H1 (cell line): ENCODE measurements at regions not wholly inside any gene's neighbourhood (a gene's known extent, or its start where the extent isn't known, plus 50 kb on each side); places are given as distances from the start of the nearest gene placed in this dataset.

Experiments
- CTCF ChIA-PET: fragments of 300-600 bp; sonication (Branson Sonifier 250); formaldehyde crosslinking; loops from one replicate; lab custom pipeline; 2021; ENCODE audit not compliant: partially characterized antibody; lab: Charles Lee
- POLR2A ChIA-PET: fragments of 300-600 bp; sonication (Branson Sonifier 250); formaldehyde crosslinking; loops from one replicate; lab custom pipeline; 2021; ENCODE audit warnings: inconsistent platforms; ENCODE audit not compliant: partially characterized antibody; lab: Charles Lee
- DNase-seq, 2 experiments: peaks; one replicate each; pipeline versions ENCODE4 v3.0.0 to v3.0.0-alpha.2; 2010 to 2022; ENCODE audit warnings: low spot score in 2 of 2, low read depth in 1 of 2, mixed read lengths in 1 of 2
- FAIRE-seq: peaks from 2 replicates; lab custom pipeline; 2011; peaks lifted over from hg19 to GRCh38; lab: Jason Lieb, UNC
- H2AFZ ChIP-seq: 2 replicates; pipeline ENCODE4 v1.8.1; 2012; ENCODE audit warnings: low read length, inconsistent platforms
- H2AK5ac ChIP-seq: 2 replicates; pipeline ENCODE4 v1.6.1; 2013; ENCODE audit warnings: low read depth, low read length
- H2BK120ac ChIP-seq: replicated peaks from 2 replicates; pipeline ENCODE3; 2013; ENCODE audit warnings: low read depth, low read length, inconsistent platforms
- H2BK12ac ChIP-seq: 2 replicates; pipeline ENCODE4 v1.6.1; 2013; ENCODE audit warnings: low read depth, low read length
- H2BK15ac ChIP-seq: 2 replicates; pipeline ENCODE4 v1.6.1; 2013; ENCODE audit warnings: low read length
- H2BK20ac ChIP-seq: 2 replicates; pipeline ENCODE4 v1.6.1; 2013; ENCODE audit warnings: low read length
- H2BK5ac ChIP-seq: 2 replicates; pipeline ENCODE4 v1.6.1; 2013; ENCODE audit warnings: low read depth, low read length
- H3K14ac ChIP-seq: 2 replicates; pipeline ENCODE4 v1.6.1; 2013; ENCODE audit warnings: inconsistent platforms; ENCODE audit not compliant: insufficient read length
- H3K18ac ChIP-seq: 2 replicates; pipeline ENCODE4 v1.6.1; 2013; ENCODE audit warnings: low read length; ENCODE audit errors: extremely low read depth
- H3K23ac ChIP-seq: 2 replicates; pipeline ENCODE4 v1.6.1; 2013; ENCODE audit warnings: inconsistent platforms; ENCODE audit not compliant: insufficient read length
- H3K23me2 ChIP-seq: 2 replicates; pipeline ENCODE4 v1.6.1; 2013; ENCODE audit warnings: low read depth, low read length
- H3K27ac ChIP-seq: 2 replicates; pipeline ENCODE4 v1.6.1; 2011; ENCODE audit warnings: low read depth, low read length, inconsistent platforms
- H3K27me3 ChIP-seq, 4 experiments: replicated peaks in 1 of 4; 1 replicate in 1 of 4; 2 replicates in 3 of 4; pipeline versions ENCODE4 v1.6.1 to v1.8.1; 2011 to 2013; ENCODE audit warnings: low read length in 3 of 4, mild to moderate bottlenecking in 3 of 4, inconsistent platforms in 2 of 4, mixed read lengths in 2 of 4, moderate library complexity in 1 of 4; ENCODE audit not compliant: control insufficient read depth in 3 of 4, insufficient read depth in 3 of 4; ENCODE audit errors: extremely low read depth in 1 of 4
- H3K36me3 ChIP-seq, 4 experiments: 2 replicates each; pipeline versions ENCODE4 v1.6.1 to v1.8.1; 2011 to 2013; ENCODE audit warnings: mild to moderate bottlenecking in 4 of 4, low read length in 3 of 4, moderate library complexity in 2 of 4, control low read depth in 1 of 4, inconsistent platforms in 1 of 4; ENCODE audit not compliant: insufficient read depth in 4 of 4, control insufficient read depth in 2 of 4
- H3K4ac ChIP-seq: replicated peaks from 2 replicates; pipeline ENCODE3; 2013; ENCODE audit warnings: low read length, low read depth, mixed read lengths, inconsistent platforms; ENCODE audit not compliant: insufficient read length
- H3K4me1 ChIP-seq, 4 experiments: replicated peaks in 1 of 4; 1 replicate in 1 of 4; 2 replicates in 3 of 4; pipeline versions ENCODE4 v1.6.1 to v1.8.1; 2011 to 2013; ENCODE audit warnings: low read length in 3 of 4, inconsistent platforms in 2 of 4, mixed read lengths in 1 of 4; ENCODE audit not compliant: insufficient read depth in 4 of 4, control insufficient read depth in 3 of 4
- H3K4me2 ChIP-seq, 2 experiments: 2 replicates each; pipeline versions ENCODE4 v1.6.1 to v1.8.1; 2011 to 2013; ENCODE audit warnings: low read depth in 2 of 2, low read length in 2 of 2, control low read depth in 1 of 2, inconsistent platforms in 1 of 2, mild to moderate bottlenecking in 1 of 2; ENCODE audit not compliant: insufficient read depth in 1 of 2
- H3K4me3 ChIP-seq, 4 experiments: fragments of 200-600, 300-600 bp in 1 of 4; sonication (generic), shearing (Covaris generic), sonication (Bioruptor Twin) in 1 of 4; 2 replicates each; pipeline versions ENCODE4 v1.5.1 to v1.8.1; 2011 to 2016; ENCODE audit warnings: low read length in 4 of 4, low read depth in 3 of 4, control low read depth in 2 of 4, inconsistent platforms in 2 of 4, mild to moderate bottlenecking in 2 of 4, mixed read lengths in 1 of 4, moderate library complexity in 1 of 4; ENCODE audit not compliant: insufficient read depth in 2 of 4; ENCODE audit errors: extremely low read depth in 1 of 4
- H3K56ac ChIP-seq: replicated peaks from 2 replicates; pipeline ENCODE3; 2013; ENCODE audit warnings: low read depth, mild to moderate bottlenecking, mixed read lengths, low read length, inconsistent platforms; ENCODE audit not compliant: insufficient read length
- H3K79me1 ChIP-seq: 2 replicates; pipeline ENCODE4 v1.6.1; 2013; ENCODE audit warnings: low read depth, low read length, control low read depth
- H3K79me2 ChIP-seq, 2 experiments: 2 replicates each; pipeline versions ENCODE4 v1.6.1 to v1.8.1; 2012 to 2013; ENCODE audit warnings: low read length in 2 of 2, mild to moderate bottlenecking in 2 of 2, inconsistent platforms in 1 of 2; ENCODE audit not compliant: insufficient read depth in 2 of 2, control insufficient read depth in 1 of 2
- H3K9ac ChIP-seq, 4 experiments: replicated peaks in 1 of 4; 1 replicate in 1 of 4; 2 replicates in 3 of 4; pipeline versions ENCODE4 v1.6.1 to v1.8.1; 2011 to 2013; ENCODE audit warnings: low read depth in 3 of 4, low read length in 3 of 4, control low read depth in 2 of 4, mild to moderate bottlenecking in 2 of 4, moderate library complexity in 2 of 4, inconsistent platforms in 1 of 4; ENCODE audit errors: extremely low read depth in 1 of 4
- H3K9me3 ChIP-seq, 2 experiments: 2 replicates each; pipeline versions ENCODE4 v1.6.1 to v1.8.1; 2012 to 2013; ENCODE audit warnings: mild to moderate bottlenecking in 2 of 2, moderate library complexity in 2 of 2, control low read depth in 1 of 2, inconsistent platforms in 1 of 2, low read depth in 1 of 2, low read length in 1 of 2, mixed read lengths in 1 of 2; ENCODE audit not compliant: insufficient read depth in 2 of 2
- H4K20me1 ChIP-seq, 2 experiments: replicated peaks in 1 of 2; 2 replicates each; pipeline versions ENCODE3 to v1.8.1; 2011 to 2013; ENCODE audit warnings: inconsistent platforms in 2 of 2, low read length in 2 of 2, mild to moderate bottlenecking in 1 of 2; ENCODE audit not compliant: insufficient read depth in 2 of 2, control insufficient read depth in 1 of 2
- H4K5ac ChIP-seq: 2 replicates; pipeline ENCODE4 v1.6.1; 2013; ENCODE audit warnings: low read length, low read depth, mixed read lengths, inconsistent platforms; ENCODE audit not compliant: insufficient read length
- H4K8ac ChIP-seq: 2 replicates; pipeline ENCODE4 v1.8.0; 2013; ENCODE audit warnings: mild to moderate bottlenecking, moderate library complexity, low read length, inconsistent platforms; ENCODE audit not compliant: insufficient read depth; ENCODE audit errors: extremely low read depth
- H4K91ac ChIP-seq: replicated peaks from 2 replicates; pipeline ENCODE3; 2013; ENCODE audit warnings: low read length, mixed read lengths, inconsistent platforms; ENCODE audit not compliant: insufficient read length
- BCL11A ChIP-seq, 2 experiments: IDR thresholded peaks; one replicate each; pipeline ENCODE4 v1.6.1; 2011; ENCODE audit warnings: low read depth in 2 of 2, low read length in 2 of 2, mild to moderate bottlenecking in 2 of 2
- EP300 ChIP-seq, 2 experiments: IDR thresholded peaks; 1 replicate in 1 of 2; 2 replicates in 1 of 2; pipeline ENCODE4 v1.6.1; 2011 to 2012; ENCODE audit warnings: low read depth in 2 of 2, low read length in 2 of 2, mild to moderate bottlenecking in 2 of 2, borderline replicate concordance in 1 of 2, inconsistent platforms in 1 of 2, moderate library complexity in 1 of 2
- KDM4A ChIP-seq: IDR thresholded peaks from one replicate; pipeline ENCODE4 v1.7.1; 2012; ENCODE audit warnings: low read depth, mild to moderate bottlenecking, moderate library complexity, low read length, inconsistent platforms; ENCODE audit not compliant: severe bottlenecking
- NANOG ChIP-seq: IDR thresholded peaks from 2 replicates; pipeline ENCODE4 v1.6.1; 2011; ENCODE audit warnings: low read length, low read depth, mild to moderate bottlenecking, inconsistent platforms; ENCODE audit not compliant: insufficient read depth, poor library complexity, severe bottlenecking
- RNF2 ChIP-seq: fragments of 200-900, 300-1000 bp; sonication (generic); IDR thresholded peaks from 2 replicates; pipeline ENCODE4 v1.7.1; 2016; ENCODE audit warnings: borderline replicate concordance, low read depth, mild to moderate bottlenecking, antibody characterized with exemption, low read length; ENCODE audit not compliant: poor library complexity, severe bottlenecking; ENCODE audit errors: missing control alignments
- SIX5 ChIP-seq: IDR thresholded peaks from 2 replicates; pipeline ENCODE4 v1.6.1; 2011; ENCODE audit warnings: mild to moderate bottlenecking, low read depth, low read length
- SP1 ChIP-seq: IDR thresholded peaks from 2 replicates; pipeline ENCODE4 v1.6.1; 2011; ENCODE audit warnings: low read depth, low read length
- TAF1 ChIP-seq: IDR thresholded peaks from 2 replicates; pipeline ENCODE4 v1.6.1; 2011; ENCODE audit warnings: mild to moderate bottlenecking, low read depth, low read length
- YY1 ChIP-seq: IDR thresholded peaks from 2 replicates; pipeline ENCODE4 v1.6.1; 2011; ENCODE audit warnings: low read depth, mild to moderate bottlenecking, low read length
- WGBS, 2 experiments: shearing (Covaris generic) in 1 of 2; methylation state at CpG; one replicate each; pipeline versions ENCODE4 v1.1.6 to v1.1.7; 2013 to 2015; ENCODE audit warnings: low lambda C conversion rate in 2 of 2, mixed read lengths in 2 of 2, inconsistent platforms in 1 of 2, low coverage in 1 of 2, missing lambda C conversion rate in 1 of 2; ENCODE audit not compliant: insufficient replicate concordance in 2 of 2, insufficient coverage in 1 of 2, insufficient read length in 1 of 2; ENCODE audit errors: extremely low coverage in 1 of 2, missing lambda C conversion rate in 1 of 2; 5-methylcytosine and 5-hydroxymethylcytosine counted together

DNA sequence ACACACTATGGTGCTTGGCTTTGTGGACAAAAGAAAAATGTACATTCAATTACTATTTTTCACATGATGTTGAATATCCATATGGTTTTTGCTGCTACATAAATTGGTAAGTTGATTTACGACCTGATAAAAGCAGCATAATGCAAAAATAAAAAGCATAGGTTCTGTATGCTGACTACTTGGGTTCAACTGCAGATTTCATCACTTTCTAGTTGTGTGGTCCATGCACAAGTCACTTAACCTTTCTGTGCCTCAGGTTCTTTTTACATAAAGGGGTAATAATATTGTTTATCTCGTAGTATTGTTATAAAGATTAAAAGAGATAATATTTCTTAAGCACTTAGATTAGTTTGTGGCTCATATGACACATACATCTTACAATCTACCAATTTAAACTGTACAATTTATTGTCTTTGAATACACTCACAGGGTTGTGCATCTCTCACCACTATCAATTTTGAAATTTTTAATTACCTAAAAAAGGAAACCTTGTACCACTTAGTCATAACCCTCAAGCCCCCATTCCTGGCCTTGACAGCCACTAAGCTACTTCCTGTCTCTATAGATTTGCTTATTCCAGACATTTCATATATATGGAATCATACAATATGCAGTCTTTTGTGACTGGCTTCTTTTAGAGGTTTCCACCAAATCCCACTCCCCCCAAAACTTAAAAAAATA, 1443.9 kb downstream of the SUCLG1 start:
- H3K23ac ChIP-seq = no peak overlapping the region
- no peaks in the 10 kb centered on the region for H3K27me3 ChIP-seq
- TF ChIP-seq BCL11A (IDR thresholded peaks at IDR 0.05; ENCODE audit: low read depth in 2 of 2, low read length in 2 of 2) (no peak), YY1 (no peak), KDM4A (no peak), SIX5 (no peak), EP300 (IDR thresholded peaks at IDR 0.05; ENCODE audit: borderline replicate concordance in 1 of 2, low read depth in 2 of 2, low read length in 2 of 2) (no peak), SP1 (no peak), TAF1 (no peak), RNF2 (no peak), NANOG (no peak)
- POLR2A ChIA-PET = no interaction called here
- H2BK120ac ChIP-seq = no peak overlapping the region
- no peak overlapping the region for H3K4ac ChIP-seq
- no peaks in the 10 kb centered on the region for H3K79me2 ChIP-seq
- H3K4me2 ChIP-seq = no peak overlapping the region
- no peak overlapping the region for H4K5ac ChIP-seq
- WGBS, 2 experiments = 90% methylated on average over 2 of the region's 2 CpGs; no CpG with 5 or more reads in 1 of the 2 experiments
- no peak overlapping the region for H2BK5ac ChIP-seq
- H4K8ac ChIP-seq = no peak overlapping the region
- H3K9ac ChIP-seq = no peak overlapping the region
- H2AK5ac ChIP-seq = no peak overlapping the region
- H2BK15ac ChIP-seq = no peak overlapping the region
- no peak overlapping the region for H3K27ac ChIP-seq
- DNase-seq (no peak), FAIRE-seq (no peak)
- no peaks in the 10 kb centered on the region for H3K79me1 ChIP-seq
- no peaks in the 10 kb centered on the region for H3K23me2 ChIP-seq
- no peaks in the 10 kb centered on the region for H3K9me3 ChIP-seq
- H3K36me3 ChIP-seq = no peaks in the 10 kb centered on the region
- no peak overlapping the region for H3K14ac ChIP-seq
- no peak overlapping the region for H2BK12ac ChIP-seq
- no peak overlapping the region for H3K18ac ChIP-seq
- CTCF ChIA-PET = no interaction called here
- H2AFZ ChIP-seq = no peak overlapping the region
- H2BK20ac ChIP-seq = no peak overlapping the region
- no peaks in the 10 kb centered on the region for H4K20me1 ChIP-seq
- no peak overlapping the region for H3K4me3 ChIP-seq
- H4K91ac ChIP-seq = no peak overlapping the region
- H3K56ac ChIP-seq = no peak overlapping the region
- H3K4me1 ChIP-seq = no peaks in the 10 kb centered on the region
